HEK293 (cell line): ENCODE measurements at regions not wholly inside any gene's neighbourhood (a gene's known extent, or its start where the extent isn't known, plus 50 kb on each side); places are given as distances from the start of the nearest gene placed in this dataset.

Experiments
- CTCF ChIA-PET: fragments of 350-600 bp; formaldehyde crosslinking; extraction: SDS; loops from one replicate; lab custom pipeline; 2021; ENCODE audit warnings: antibody characterized with exemption; lab: Yijun Ruan, JAX
- POLR2A ChIA-PET: fragments of 300-600 bp; formaldehyde crosslinking; extraction: SDS; loops from one replicate; lab custom pipeline; 2020; ENCODE audit warnings: antibody characterized with exemption, inconsistent platforms; lab: Yijun Ruan, JAX
- H3K27ac ChIP-seq: fragments of 200-500 bp; sonication (Bioruptor generic); 2 replicates; pipeline ENCODE4 v1.5.1; 2014; ENCODE audit warnings: low read depth, low read length, control low read depth, inconsistent platforms; ENCODE audit errors: extremely low read depth
- H3K36me3 ChIP-seq, 2 experiments: fragments of 200-500 bp in 1 of 2; sonication (Bioruptor generic) in 1 of 2; 1 replicate in 1 of 2; 2 replicates in 1 of 2; pipeline ENCODE4 v1.5.1; 2014 to 2017; ENCODE audit warnings: inconsistent platforms in 2 of 2, low read length in 2 of 2; ENCODE audit not compliant: control insufficient read depth in 2 of 2, insufficient read depth in 1 of 2
- H3K4me1 ChIP-seq: fragments of 200-500 bp; sonication (Bioruptor generic); 2 replicates; pipeline ENCODE4 v1.5.1; 2014; ENCODE audit warnings: mild to moderate bottlenecking, low read length, inconsistent platforms; ENCODE audit not compliant: control insufficient read depth, insufficient read depth
- H3K4me3 ChIP-seq: 2 replicates; pipeline ENCODE4 v1.5.1; 2011; ENCODE audit warnings: low read depth, mild to moderate bottlenecking, control low read depth, low read length, moderate library complexity
- H3K9me3 ChIP-seq: fragments of 200-500 bp; sonication (Bioruptor generic); 2 replicates; pipeline ENCODE4 v1.5.1; 2014; ENCODE audit warnings: low read depth, low read length, inconsistent platforms; ENCODE audit not compliant: control insufficient read depth, insufficient read depth
- KLF1 ChIP-seq: fragments of 450-650 bp; formaldehyde crosslinking; IDR thresholded peaks from 2 replicates; pipeline ENCODE4 v1.5.1; 2016; ENCODE audit warnings: missing biosample characterization, missing genetic modification characterization
- KLF10 ChIP-seq: fragments of 450-650 bp; IDR thresholded peaks from 2 replicates; pipeline ENCODE4 v1.5.1; 2018; ENCODE audit warnings: missing biosample characterization, mild to moderate bottlenecking, missing genetic modification characterization
- TRIM28 ChIP-seq: IDR thresholded peaks from 2 replicates; pipeline ENCODE4 v1.6.1; 2011; ENCODE audit warnings: low read length, control low read depth, borderline replicate concordance
- ZBTB48 ChIP-seq: fragments of 450-650 bp; formaldehyde crosslinking; IDR thresholded peaks from 2 replicates; pipeline ENCODE4 v1.5.1; 2016; ENCODE audit warnings: missing biosample characterization, missing genetic modification characterization
- ZBTB7A ChIP-seq: fragments of 450-650 bp; formaldehyde crosslinking; IDR thresholded peaks from 2 replicates; pipeline ENCODE4 v1.5.1; 2016; ENCODE audit warnings: low read depth, missing biosample characterization, missing genetic modification characterization
- ZNF133 ChIP-seq: fragments of 450-650 bp; formaldehyde crosslinking; IDR thresholded peaks from 2 replicates; pipeline ENCODE4 v1.5.1; 2016; ENCODE audit warnings: missing biosample characterization, missing genetic modification characterization
- ZNF23 ChIP-seq: fragments of 450-650 bp; formaldehyde crosslinking; IDR thresholded peaks from 2 replicates; pipeline ENCODE4 v1.5.1; 2016; ENCODE audit warnings: missing biosample characterization, missing genetic modification characterization, borderline replicate concordance
- ZNF544 ChIP-seq: fragments of 450-650 bp; formaldehyde crosslinking; IDR thresholded peaks from 2 replicates; pipeline ENCODE4 v1.5.0; 2017; ENCODE audit warnings: missing biosample characterization, missing genetic modification characterization
- ZNF596 ChIP-seq: fragments of 450-650 bp; IDR thresholded peaks from 2 replicates; pipeline ENCODE4 v1.5.0; 2018; ENCODE audit warnings: missing biosample characterization, mild to moderate bottlenecking, missing genetic modification characterization, moderate library complexity
- ZNF600 ChIP-seq: fragments of 450-650 bp; formaldehyde crosslinking; IDR thresholded peaks from 2 replicates; pipeline ENCODE4 v1.5.1; 2016; ENCODE audit warnings: missing biosample characterization, missing genetic modification characterization
- ZNF654 ChIP-seq: fragments of 450-650 bp; formaldehyde crosslinking; IDR thresholded peaks from 2 replicates; pipeline ENCODE4 v1.5.1; 2016; ENCODE audit warnings: low read depth, missing biosample characterization, missing genetic modification characterization
- ZNF670 ChIP-seq: fragments of 450-650 bp; formaldehyde crosslinking; IDR thresholded peaks from 2 replicates; pipeline ENCODE4 v1.5.1; 2016; ENCODE audit warnings: missing biosample characterization, missing genetic modification characterization, low read depth
- TF ChIP-seq, protein P1 (sequence below): fragments of 450-650 bp; formaldehyde crosslinking; conservative IDR thresholded peaks from 2 replicates; pipeline ENCODE4 v1.5.1; 2016; ENCODE audit warnings: low read depth, missing biosample characterization, missing genetic modification characterization
- TF ChIP-seq, protein P2 (sequence below): fragments of 450-650 bp; formaldehyde crosslinking; IDR thresholded peaks from 2 replicates; pipeline ENCODE4 v1.5.0; 2017; ENCODE audit warnings: missing biosample characterization, missing genetic modification characterization, borderline replicate concordance
- TF ChIP-seq, protein P3 (sequence below): fragments of 450-650 bp; formaldehyde crosslinking; IDR thresholded peaks from 2 replicates; pipeline ENCODE4 v1.5.1; 2016; ENCODE audit warnings: missing biosample characterization, missing genetic modification characterization

DNA sequence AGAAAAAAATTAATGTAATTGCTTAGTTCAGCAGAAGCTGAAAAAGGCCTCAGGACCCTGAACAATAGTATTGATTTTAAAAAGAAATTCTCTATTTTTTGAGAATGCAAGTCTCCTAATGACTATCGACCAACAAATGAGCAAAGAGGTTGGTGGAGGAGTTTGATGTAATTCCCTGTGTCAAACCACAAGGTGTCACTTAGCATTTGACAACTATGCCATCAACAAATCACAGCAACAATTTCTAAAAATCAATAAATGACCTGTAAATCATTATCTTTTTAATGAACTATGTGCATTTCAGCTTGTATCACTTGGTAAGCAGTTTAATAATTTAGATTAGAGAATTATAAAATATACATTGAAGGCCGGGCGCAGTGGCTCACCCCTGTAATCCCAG, 133.7 kb downstream of the PRELID2 start (continued):
- TF ChIP-seq, protein P1, sequence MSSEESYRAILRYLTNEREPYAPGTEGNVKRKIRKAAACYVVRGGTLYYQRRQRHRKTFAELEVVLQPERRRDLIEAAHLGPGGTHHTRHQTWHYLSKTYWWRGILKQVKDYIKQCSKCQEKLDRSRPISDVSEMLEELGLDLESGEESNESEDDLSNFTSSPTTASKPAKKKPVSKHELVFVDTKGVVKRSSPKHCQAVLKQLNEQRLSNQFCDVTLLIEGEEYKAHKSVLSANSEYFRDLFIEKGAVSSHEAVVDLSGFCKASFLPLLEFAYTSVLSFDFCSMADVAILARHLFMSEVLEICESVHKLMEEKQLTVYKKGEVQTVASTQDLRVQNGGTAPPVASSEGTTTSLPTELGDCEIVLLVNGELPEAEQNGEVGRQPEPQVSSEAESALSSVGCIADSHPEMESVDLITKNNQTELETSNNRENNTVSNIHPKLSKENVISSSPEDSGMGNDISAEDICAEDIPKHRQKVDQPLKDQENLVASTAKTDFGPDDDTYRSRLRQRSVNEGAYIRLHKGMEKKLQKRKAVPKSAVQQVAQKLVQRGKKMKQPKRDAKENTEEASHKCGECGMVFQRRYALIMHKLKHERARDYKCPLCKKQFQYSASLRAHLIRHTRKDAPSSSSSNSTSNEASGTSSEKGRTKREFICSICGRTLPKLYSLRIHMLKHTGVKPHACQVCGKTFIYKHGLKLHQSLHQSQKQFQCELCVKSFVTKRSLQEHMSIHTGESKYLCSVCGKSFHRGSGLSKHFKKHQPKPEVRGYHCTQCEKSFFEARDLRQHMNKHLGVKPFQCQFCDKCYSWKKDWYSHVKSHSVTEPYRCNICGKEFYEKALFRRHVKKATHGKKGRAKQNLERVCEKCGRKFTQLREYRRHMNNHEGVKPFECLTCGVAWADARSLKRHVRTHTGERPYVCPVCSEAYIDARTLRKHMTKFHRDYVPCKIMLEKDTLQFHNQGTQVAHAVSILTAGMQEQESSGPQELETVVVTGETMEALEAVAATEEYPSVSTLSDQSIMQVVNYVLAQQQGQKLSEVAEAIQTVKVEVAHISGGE (tag by site-specific recombination) = no peak

DNA sequence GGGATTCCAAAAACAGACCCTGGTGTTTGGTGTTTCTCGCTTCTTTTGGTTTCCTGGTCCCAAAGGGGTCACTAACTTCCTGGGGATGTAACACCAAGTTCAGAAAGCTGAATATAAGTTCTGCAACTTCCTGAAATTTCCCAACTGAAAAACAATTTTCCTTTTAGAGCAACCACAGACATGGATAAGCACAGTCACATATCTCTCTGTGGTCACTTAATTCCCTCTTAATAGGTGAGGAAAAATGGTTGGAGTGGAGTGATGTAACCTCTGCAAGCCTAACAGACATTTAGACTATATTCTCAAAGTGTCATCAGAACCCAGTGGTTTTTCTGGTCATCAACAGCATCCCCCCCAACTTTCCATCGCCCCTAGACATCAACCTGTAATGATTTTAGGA, 135.3 kb downstream of the PRELID2 start:
- POLR2A ChIA-PET = no interaction called here
- Histone ChIP-seq H3K9me3 (no peaks in the 10 kb centered on the region), H3K36me3 (no peaks in the 10 kb centered on the region), H3K27ac (no peak overlapping the region), H3K4me3 (no peak overlapping the region), H3K4me1 (no peaks in the 10 kb centered on the region)
- CTCF ChIA-PET = interaction anchor here (0.6 to 2.2 kb wide), 4 partner anchors 18 to 209 kb away, joined by 3 to 5 read pairs (median 4); no protein-coding TSS in a partner anchor
- no peak for TF ChIP-seq ZNF600 (tag by site-specific recombination)
- TF ChIP-seq ZNF544 (tag by site-specific recombination) = no peak
- TF ChIP-seq ZNF596 (tag by site-specific recombination) = no peak
- TF ChIP-seq KLF10 = no peak
- TF ChIP-seq ZNF133 (tag by site-specific recombination) = no peak
- no peak for TF ChIP-seq ZNF23 (tag by site-specific recombination)
- no peak for TF ChIP-seq KLF1 (tag by site-specific recombination)
- TF ChIP-seq, protein P2, sequence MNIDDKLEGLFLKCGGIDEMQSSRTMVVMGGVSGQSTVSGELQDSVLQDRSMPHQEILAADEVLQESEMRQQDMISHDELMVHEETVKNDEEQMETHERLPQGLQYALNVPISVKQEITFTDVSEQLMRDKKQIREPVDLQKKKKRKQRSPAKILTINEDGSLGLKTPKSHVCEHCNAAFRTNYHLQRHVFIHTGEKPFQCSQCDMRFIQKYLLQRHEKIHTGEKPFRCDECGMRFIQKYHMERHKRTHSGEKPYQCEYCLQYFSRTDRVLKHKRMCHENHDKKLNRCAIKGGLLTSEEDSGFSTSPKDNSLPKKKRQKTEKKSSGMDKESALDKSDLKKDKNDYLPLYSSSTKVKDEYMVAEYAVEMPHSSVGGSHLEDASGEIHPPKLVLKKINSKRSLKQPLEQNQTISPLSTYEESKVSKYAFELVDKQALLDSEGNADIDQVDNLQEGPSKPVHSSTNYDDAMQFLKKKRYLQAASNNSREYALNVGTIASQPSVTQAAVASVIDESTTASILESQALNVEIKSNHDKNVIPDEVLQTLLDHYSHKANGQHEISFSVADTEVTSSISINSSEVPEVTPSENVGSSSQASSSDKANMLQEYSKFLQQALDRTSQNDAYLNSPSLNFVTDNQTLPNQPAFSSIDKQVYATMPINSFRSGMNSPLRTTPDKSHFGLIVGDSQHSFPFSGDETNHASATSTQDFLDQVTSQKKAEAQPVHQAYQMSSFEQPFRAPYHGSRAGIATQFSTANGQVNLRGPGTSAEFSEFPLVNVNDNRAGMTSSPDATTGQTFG (tag by site-specific recombination) = no peak
- no peak for TF ChIP-seq ZNF670 (tag by site-specific recombination)
- TF ChIP-seq ZBTB48 (tag by site-specific recombination) = no peak

DNA sequence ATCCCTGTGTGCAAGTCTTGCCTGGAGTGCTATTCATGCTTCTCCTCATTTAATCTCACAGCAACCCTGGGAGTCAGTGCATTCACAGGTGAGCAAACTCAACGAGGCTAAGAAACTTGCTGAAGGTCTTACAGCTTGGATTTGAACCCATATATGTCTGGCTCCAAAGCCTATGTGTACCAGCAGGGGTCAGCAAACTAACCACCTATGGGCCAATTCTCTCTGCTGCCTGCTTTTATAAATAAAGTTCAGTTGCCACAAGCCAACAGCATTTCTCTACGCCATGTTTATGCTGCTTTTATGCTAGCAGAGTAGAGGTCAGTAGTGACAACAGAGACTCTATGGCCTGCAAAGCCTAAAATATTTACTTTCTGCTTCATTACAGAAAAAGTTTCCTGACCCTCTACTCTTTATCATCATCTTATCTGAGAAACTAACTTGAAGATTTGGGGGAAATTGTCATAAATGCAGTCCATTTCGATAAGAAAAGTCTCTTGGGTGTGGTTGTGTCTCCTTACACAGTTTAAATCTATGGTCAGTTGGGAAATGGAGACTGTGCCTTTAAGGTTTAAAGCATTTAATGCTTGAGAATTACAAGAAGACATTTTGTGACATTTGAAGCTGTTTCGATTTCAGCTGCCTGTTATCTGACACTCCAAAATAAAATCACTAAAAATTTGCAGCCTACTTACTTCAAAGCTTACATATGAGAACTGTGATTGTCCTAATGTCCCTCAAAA, 137.7 kb downstream of the PRELID2 start:
- Histone ChIP-seq H3K4me3 (no peak overlapping the region), H3K4me1 (no peaks in the 10 kb centered on the region), H3K36me3 (no peaks in the 10 kb centered on the region), H3K27ac (no peak overlapping the region), H3K9me3 (no peaks in the 10 kb centered on the region)
- ChIA-PET CTCF (interaction anchor here (0.6 to 2.2 kb wide), 16 partner anchors 8 to 487 kb away, joined by 3 to 16 read pairs (median 4); no protein-coding TSS in a partner anchor), POLR2A (no interaction called here)
- TF ChIP-seq TRIM28 (0 out of 2 replicates have a peak, but pooled peaks have one; percentile 27), ZBTB7A (tag by site-specific recombination) (no peak), ZNF654 (tag by site-specific recombination) (peak; percentile 51)
- TF ChIP-seq, protein P3, sequence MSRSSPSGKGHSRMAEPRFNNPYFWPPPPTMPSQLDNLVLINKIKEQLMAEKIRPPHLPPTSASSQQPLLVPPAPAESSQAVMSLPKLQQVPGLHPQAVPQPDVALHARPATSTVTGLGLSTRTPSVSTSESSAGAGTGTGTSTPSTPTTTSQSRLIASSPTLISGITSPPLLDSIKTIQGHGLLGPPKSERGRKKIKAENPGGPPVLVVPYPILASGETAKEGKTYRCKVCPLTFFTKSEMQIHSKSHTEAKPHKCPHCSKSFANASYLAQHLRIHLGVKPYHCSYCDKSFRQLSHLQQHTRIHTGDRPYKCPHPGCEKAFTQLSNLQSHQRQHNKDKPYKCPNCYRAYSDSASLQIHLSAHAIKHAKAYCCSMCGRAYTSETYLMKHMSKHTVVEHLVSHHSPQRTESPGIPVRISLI (tag by site-specific recombination) = no peak
